T-helper 2 cell treated with Interferon-gamma antibody and Interleukin-4, amounts not matched to agents 5 μg/mL and 100 μg/mL, for 36 hours (primary cell): ENCODE measurements at regions not wholly inside any gene's neighbourhood (a gene's known extent, or its start where the extent isn't known, plus 50 kb on each side); places are given as distances from the start of the nearest gene placed in this dataset.

Experiments used
- DNase-seq: peaks from one replicate; pipeline ENCODE4 v3.0.0; 2021; ENCODE audit warnings: low spot score
- H3K27ac Mint-ChIP-seq: one replicate; pipeline ENCODE4 v1.8.0; 2021; ENCODE audit warnings: mild to moderate bottlenecking, mixed read lengths
- H3K27me3 Mint-ChIP-seq: one replicate; pipeline ENCODE4 v1.8.0; 2021; ENCODE audit warnings: low read depth, mixed read lengths
- H3K36me3 Mint-ChIP-seq: one replicate; pipeline ENCODE4 v1.8.0; 2021; ENCODE audit warnings: low read depth, mixed read lengths
- H3K4me1 Mint-ChIP-seq: one replicate; pipeline ENCODE4 v1.8.0; 2021; ENCODE audit warnings: low read depth, mixed read lengths
- H3K4me3 Mint-ChIP-seq: one replicate; pipeline ENCODE4 v1.8.0; 2022; ENCODE audit warnings: mild to moderate bottlenecking, moderate library complexity, mixed read lengths
- H3K9me3 Mint-ChIP-seq: one replicate; pipeline ENCODE4 v1.8.0; 2021; ENCODE audit warnings: mixed read lengths

DNA sequence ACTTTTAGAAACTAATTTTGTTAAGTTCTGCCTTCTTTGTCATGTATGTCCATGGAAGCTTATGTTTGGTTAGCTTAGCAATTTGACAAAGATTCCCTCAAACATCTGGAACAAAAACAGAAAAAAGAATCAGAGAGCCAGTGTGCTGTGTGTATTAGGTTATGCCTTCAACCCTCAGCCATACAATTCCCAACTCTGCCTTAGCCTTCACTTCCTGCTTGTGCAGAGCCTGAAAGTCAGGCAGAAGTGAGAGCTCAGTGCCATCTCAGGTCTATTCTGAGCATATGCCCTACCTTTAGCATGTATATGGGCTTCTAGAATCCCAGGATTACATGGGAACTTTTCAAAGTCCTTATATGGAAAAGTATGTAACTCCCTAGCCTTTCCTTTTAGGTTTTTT is 58.2 kb upstream of the STOX2 start:
- Mint-ChIP-seq H3K4me1 (no peaks in the 10 kb centered on the region), H3K27ac (no peak overlapping the region), H3K36me3 (no peaks in the 10 kb centered on the region), H3K27me3 (peaks cover 8% of the 10 kb centered on the region), H3K9me3 (peaks cover 3% of the 10 kb centered on the region), H3K4me3 (no peak overlapping the region)
- no peak for DNase-seq

GRCh38 chr4:183848805-183849204 is 56.3 kb upstream of the STOX2 start:
- DNase-seq = no peak
- Mint-ChIP-seq H3K27me3 (peaks cover 6% of the 10 kb centered on the region), H3K36me3 (no peaks in the 10 kb centered on the region), H3K4me1 (no peaks in the 10 kb centered on the region), H3K4me3 (no peak overlapping the region), H3K9me3 (peaks cover 3% of the 10 kb centered on the region), H3K27ac (no peak overlapping the region)

GRCh38 chr4:183852910-183853547 is 52.1 kb upstream of the STOX2 start:
- Mint-ChIP-seq H3K36me3 (no peaks in the 10 kb centered on the region), H3K27ac (no peak overlapping the region), H3K4me1 (no peaks in the 10 kb centered on the region), H3K9me3 (no peaks in the 10 kb centered on the region), H3K27me3 (no peaks in the 10 kb centered on the region), H3K4me3 (no peak overlapping the region)
- DNase-seq = no peak

DNA sequence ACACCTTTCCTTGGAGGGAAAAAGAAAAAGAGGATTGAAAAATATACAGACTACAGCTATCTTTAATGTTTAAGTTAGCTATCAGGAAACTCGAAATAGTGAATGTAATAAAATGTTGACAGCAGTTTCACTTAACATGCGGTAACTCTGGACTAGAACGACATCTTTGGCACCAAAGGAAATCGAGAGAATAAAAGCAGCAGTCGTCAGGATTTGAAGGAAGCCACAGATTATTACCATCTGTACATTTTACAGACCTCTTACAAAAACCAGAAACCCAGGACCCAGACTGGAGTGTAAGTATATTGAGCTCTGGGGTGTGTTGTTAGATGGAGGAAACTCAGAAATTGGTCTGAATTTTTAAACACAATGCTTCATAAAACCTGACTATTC is 51.6 kb upstream of the STOX2 start:
- no peak for DNase-seq
- no peaks in the 10 kb centered on the region for H3K9me3 Mint-ChIP-seq
- H3K27ac Mint-ChIP-seq = no peak overlapping the region
- H3K27me3 Mint-ChIP-seq = no peaks in the 10 kb centered on the region
- H3K4me1 Mint-ChIP-seq = no peaks in the 10 kb centered on the region
- H3K36me3 Mint-ChIP-seq = no peaks in the 10 kb centered on the region
- H3K4me3 Mint-ChIP-seq = no peak overlapping the region
